ENCODE measurements at regions not wholly inside any gene's neighbourhood (a gene's known extent, or its start where the extent isn't known, plus 50 kb on each side); places are given as distances from the start of the nearest gene placed in this dataset.

GRCh38 chr13:34419025-34419424 lies 523.0 kb upstream of the NBEA start:
- TF ChIP-seq POLR2AphosphoS5 (IDR thresholded peaks at IDR 0.05; ENCODE audit: low read depth, low read length) (no peak), JUND (IDR thresholded peaks at IDR 0.05) (no peak), MAX (IDR thresholded peaks at IDR 0.05) (no peak), EZH2 (IDR thresholded peaks at IDR 0.05) (no peak)
